Large intestine (tissue), 3 donors: ENCODE measurements at regions not wholly inside any gene's neighbourhood (a gene's known extent, or its start where the extent isn't known, plus 50 kb on each side); places are given as distances from the start of the nearest gene placed in this dataset.

ENCODE experiments used
- DNase-seq, 2 donors: peaks; one replicate each; pipeline versions ENCODE4 v3.0.0 to v3.0.0-alpha.2; 2013
- H3K27ac ChIP-seq: one replicate; pipeline ENCODE4 v1.5.1; 2013; ENCODE audit warnings: low read length
- H3K27me3 ChIP-seq: 2 replicates; pipeline ENCODE4 v1.6.1; 2013; ENCODE audit warnings: low read length; ENCODE audit not compliant: control insufficient read depth, insufficient read depth
- H3K36me3 ChIP-seq: 2 replicates; pipeline ENCODE4 v1.6.1; 2013; ENCODE audit warnings: low read length; ENCODE audit not compliant: control insufficient read depth, insufficient read depth
- H3K4me1 ChIP-seq: one replicate; pipeline ENCODE4 v1.6.1; 2013; ENCODE audit warnings: low read length; ENCODE audit not compliant: control insufficient read depth, insufficient read depth
- H3K4me3 ChIP-seq: one replicate; pipeline ENCODE4 v1.5.1; 2013; ENCODE audit warnings: low read length
- H3K9me3 ChIP-seq: one replicate; pipeline ENCODE4 v1.6.1; 2013; ENCODE audit warnings: mild to moderate bottlenecking, low read depth, low read length, moderate library complexity; ENCODE audit not compliant: control insufficient read depth
- WGBS: methylation state at CpG from one replicate; pipeline ENCODE4 v1.1.5; 2013; ENCODE audit warnings: low lambda C conversion rate; ENCODE audit not compliant: insufficient coverage; 5-methylcytosine and 5-hydroxymethylcytosine counted together

DNA sequence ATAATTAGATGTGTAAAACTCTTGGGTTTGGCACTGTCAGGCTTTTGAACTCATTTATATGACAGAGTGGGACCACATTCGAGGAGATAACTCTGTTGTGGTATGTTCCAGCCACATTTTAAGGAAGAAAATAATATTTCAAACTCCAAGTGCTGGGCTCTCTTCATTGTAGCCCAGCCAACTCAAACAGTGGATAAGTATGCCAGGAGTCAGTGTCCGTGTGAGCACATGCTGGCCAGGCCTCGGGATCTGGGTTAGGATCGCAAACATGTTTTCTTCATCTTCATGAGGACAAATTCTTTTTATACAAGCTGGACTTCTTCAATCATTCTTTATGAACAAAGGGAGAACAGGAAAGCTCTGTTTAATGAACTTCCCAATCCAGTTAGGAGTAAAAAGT lies 497.5 kb downstream of the MAFB start:
- DNase-seq, result peak in 1 of 2 donors; percentile 2
- no peaks in the 10 kb centered on the region for H3K27me3 ChIP-seq
- no peaks in the 10 kb centered on the region for H3K9me3 ChIP-seq
- no peaks in the 10 kb centered on the region for H3K4me1 ChIP-seq
- no CpG with 5 or more reads among the region's 4 CpGs for WGBS
- no peaks in the 10 kb centered on the region for H3K36me3 ChIP-seq
- no peak overlapping the region for H3K4me3 ChIP-seq
- no peak overlapping the region for H3K27ac ChIP-seq

DNA sequence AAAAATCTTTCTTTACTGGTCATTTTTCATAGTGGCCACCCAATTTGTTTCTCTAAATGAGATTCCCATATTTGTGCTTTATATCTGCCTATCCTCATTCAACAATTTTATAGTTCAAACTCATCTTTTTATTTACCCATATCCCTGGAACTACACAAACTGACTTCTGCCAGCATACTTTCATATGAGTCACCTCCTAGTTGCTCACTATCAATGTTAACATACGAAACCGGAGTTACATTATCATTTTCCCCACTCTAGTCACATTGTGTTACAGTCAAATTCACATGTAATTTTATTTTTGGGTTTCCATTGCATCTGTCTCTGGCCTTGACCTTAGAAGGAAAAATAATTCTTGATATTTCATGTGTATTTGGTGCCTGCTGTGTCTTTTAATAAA lies 499.4 kb downstream of the MAFB start:
- Histone ChIP-seq H3K4me3 (no peak overlapping the region), H3K4me1 (no peaks in the 10 kb centered on the region), H3K36me3 (no peaks in the 10 kb centered on the region), H3K27ac (no peak overlapping the region), H3K9me3 (no peaks in the 10 kb centered on the region), H3K27me3 (no peaks in the 10 kb centered on the region)
- no peak for DNase-seq
- WGBS, result no CpG with 5 or more reads among the region's 2 CpGs

DNA sequence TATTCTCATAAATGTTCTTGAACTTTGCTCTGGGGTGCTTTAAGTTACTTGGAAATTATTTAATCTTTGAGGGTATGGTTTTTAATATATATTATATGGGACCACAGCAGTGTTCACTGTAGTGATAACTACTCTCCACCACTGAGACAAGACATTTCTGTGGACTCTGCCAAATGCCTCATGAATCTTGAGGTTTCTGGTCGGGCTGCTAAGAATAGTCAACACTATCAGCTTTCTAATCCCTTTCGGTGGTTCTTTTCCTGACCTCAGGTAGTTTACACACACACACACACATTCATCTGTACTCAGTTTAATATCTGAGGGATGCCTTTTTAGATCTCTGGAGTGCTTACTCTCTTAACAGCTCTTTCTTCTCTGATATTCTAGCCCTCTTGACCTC lies 500.7 kb downstream of the MAFB start:
- no peaks in the 10 kb centered on the region for H3K27me3 ChIP-seq
- WGBS, result 56% methylated on average over 1 of the region's 2 CpGs
- DNase-seq, result no peak
- no peak overlapping the region for H3K27ac ChIP-seq
- no peaks in the 10 kb centered on the region for H3K4me1 ChIP-seq
- H3K36me3 ChIP-seq, result no peaks in the 10 kb centered on the region
- H3K4me3 ChIP-seq, result no peak overlapping the region
- H3K9me3 ChIP-seq, result no peaks in the 10 kb centered on the region

DNA sequence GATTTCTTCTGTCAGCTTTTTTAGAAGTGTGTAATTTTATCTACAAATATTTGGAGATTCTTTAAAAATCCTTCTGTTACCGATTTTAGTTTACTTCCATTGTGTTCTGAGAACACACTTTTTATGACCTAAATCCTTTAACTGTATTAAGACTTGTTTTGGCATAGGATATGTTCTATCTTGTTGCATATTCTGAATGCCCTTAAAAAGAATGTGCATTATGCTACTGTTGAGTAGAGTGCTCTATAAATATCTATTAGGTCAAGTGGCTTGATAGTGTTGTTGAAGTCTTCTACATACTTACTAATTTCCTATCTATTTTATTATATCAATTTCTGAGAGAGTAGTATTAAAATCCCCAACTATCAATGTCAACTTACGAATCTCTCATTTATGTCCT lies 502.2 kb downstream of the MAFB start:
- Histone ChIP-seq H3K27ac (no peak overlapping the region), H3K4me1 (no peaks in the 10 kb centered on the region), H3K27me3 (no peaks in the 10 kb centered on the region), H3K4me3 (no peak overlapping the region), H3K36me3 (no peaks in the 10 kb centered on the region), H3K9me3 (no peaks in the 10 kb centered on the region)
- no peak for DNase-seq
- 64% methylated on average over 1 of the region's 2 CpGs for WGBS

DNA sequence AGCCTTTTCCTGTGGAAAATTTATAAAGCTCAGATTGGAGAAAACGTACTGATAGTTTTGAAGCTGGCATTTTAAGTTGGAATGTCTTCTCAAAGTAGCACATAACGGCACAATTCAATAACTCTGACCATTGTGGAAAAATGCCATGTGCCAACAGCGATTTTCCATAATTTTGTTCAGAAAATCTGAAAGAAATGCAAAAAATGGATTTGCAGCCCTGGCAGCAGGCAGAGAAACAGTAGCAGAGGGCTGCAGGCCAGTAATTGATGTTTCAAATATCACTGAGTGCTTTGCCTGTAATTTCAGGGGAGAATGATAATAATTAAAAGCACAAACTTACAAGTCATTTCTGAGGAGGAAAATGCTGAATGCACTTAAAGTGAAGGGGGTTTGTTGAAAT lies 507.4 kb downstream of the MAFB start:
- no peak for DNase-seq
- WGBS, result 94% methylated on average over 2 of the region's 3 CpGs
- H3K27me3 ChIP-seq, result no peaks in the 10 kb centered on the region
- H3K27ac ChIP-seq, result no peak overlapping the region
- no peaks in the 10 kb centered on the region for H3K4me1 ChIP-seq
- no peak overlapping the region for H3K4me3 ChIP-seq
- H3K36me3 ChIP-seq, result no peaks in the 10 kb centered on the region
- H3K9me3 ChIP-seq, result no peaks in the 10 kb centered on the region

DNA sequence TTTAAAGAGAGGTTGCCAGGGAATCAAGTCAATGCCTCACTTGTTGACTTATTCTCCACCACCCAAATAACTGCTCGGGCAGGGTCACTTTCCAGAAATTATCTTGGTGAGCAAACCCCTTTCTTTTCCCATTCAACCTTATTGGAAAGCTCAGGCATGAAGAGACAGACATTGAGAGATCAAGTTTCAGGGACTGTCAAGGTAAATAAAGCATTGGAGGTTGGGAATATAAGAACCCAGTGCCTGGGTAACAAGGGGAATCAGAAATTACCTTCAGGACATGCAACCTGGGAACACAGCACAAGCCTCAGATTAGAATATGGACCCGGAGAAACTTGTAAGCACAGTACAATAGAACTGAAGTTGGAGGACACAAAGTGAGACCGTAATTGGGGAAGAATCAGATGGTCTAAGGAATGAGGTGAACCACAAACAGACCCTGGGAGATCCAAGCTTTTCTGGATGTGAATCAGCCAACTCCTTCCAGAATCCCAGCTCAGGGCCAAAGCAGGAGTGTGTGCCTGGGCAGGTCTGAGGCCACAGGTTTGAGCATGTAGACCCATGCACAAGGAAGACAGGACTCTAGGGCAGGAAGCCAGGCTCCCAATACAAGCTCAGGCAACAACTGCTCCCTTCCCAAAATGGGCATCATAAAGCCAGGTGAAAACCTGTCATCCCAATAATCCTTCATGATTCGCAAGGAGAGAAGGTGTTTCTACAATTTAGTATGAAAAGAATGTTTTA lies 512.8 kb downstream of the MAFB start:
- no CpG with 5 or more reads among the region's 4 CpGs for WGBS
- Histone ChIP-seq H3K4me3 (no peak overlapping the region), H3K36me3 (no peaks in the 10 kb centered on the region), H3K9me3 (no peaks in the 10 kb centered on the region), H3K27ac (no peak overlapping the region), H3K4me1 (no peaks in the 10 kb centered on the region), H3K27me3 (no peaks in the 10 kb centered on the region)
- no peak for DNase-seq

DNA sequence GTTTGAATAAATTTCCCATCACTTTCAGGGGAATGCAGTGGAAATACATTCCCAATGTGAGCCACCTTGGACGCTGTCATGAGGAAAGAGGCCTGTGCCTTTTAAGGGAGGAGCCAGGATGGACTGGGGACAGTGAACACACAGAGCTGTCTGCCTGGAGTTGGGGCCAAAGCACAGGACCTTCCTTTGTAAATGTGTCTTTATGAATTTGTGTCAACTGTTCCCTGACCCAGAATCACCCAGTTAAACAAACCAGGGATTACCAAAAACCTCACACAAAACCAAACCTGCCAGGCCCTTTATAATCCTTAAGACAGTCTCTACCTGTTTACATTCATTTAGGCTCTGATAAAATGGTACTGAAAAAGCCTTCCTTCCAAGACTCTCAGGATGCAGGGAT lies 513.7 kb downstream of the MAFB start:
- Histone ChIP-seq H3K36me3 (no peaks in the 10 kb centered on the region), H3K9me3 (no peaks in the 10 kb centered on the region), H3K4me3 (no peak overlapping the region), H3K27ac (no peak overlapping the region), H3K27me3 (no peaks in the 10 kb centered on the region), H3K4me1 (no peaks in the 10 kb centered on the region)
- no CpG with 5 or more reads among the region's 1 CpG for WGBS
- no peak for DNase-seq

DNA sequence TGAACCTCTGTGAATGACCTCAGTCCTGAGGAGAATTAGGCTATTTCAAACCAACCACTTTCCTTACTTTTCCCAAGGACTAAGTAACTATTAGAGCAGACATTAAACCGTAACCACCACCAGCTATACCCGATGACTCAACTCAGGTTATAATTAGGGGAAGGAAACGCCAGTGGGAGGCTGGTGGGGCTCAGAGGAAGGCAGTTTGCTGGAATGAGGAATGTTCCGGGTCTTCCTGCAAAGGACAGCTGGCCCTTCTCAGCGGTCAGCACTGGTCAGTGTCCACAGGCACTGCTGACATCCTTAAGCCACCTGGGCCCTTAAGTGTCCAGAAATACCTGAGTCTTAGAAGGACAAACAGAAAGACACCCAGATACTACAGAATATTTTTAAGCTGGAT lies 515.2 kb downstream of the MAFB start:
- H3K4me1 ChIP-seq, result no peaks in the 10 kb centered on the region
- no CpG with 5 or more reads among the region's 5 CpGs for WGBS
- no peak overlapping the region for H3K27ac ChIP-seq
- H3K36me3 ChIP-seq, result no peaks in the 10 kb centered on the region
- no peak overlapping the region for H3K4me3 ChIP-seq
- no peak for DNase-seq
- H3K27me3 ChIP-seq, result no peaks in the 10 kb centered on the region
- no peaks in the 10 kb centered on the region for H3K9me3 ChIP-seq

DNA sequence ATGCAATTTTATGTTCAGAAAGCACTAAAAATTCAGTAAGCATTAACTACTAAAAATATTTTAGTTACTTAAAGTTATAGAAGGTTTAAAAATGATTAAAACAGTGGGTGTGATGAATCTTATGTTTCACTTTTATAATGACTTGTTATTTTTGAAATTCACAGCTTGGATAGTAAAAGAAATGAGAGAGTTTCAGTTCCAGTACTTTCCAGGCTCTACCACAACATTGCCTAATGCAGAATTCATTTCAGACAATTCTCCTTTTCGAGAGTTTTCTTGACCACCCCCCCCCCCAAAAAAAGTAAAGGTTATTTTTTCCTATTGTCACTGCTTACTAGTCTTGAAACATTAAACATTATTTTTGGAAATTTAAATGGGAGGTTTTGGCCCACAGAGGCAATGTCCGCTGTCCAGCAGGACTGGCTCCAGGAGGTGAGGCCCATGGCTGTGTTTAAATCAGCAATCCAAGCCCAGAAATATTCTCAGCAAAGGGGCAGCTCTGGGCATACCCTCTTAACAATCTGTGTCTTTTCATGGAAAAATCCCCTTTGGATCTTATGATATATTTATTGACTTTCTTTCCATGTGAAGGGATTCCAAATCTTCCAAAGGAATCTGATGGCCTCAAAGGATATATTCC lies 519.9 kb downstream of the MAFB start:
- Histone ChIP-seq H3K4me3 (no peak overlapping the region), H3K9me3 (no peaks in the 10 kb centered on the region), H3K27ac (no peak overlapping the region), H3K4me1 (no peaks in the 10 kb centered on the region), H3K36me3 (no peaks in the 10 kb centered on the region), H3K27me3 (no peaks in the 10 kb centered on the region)
- no peak for DNase-seq
- WGBS, result 89% methylated on average over 1 of the region's 2 CpGs

DNA sequence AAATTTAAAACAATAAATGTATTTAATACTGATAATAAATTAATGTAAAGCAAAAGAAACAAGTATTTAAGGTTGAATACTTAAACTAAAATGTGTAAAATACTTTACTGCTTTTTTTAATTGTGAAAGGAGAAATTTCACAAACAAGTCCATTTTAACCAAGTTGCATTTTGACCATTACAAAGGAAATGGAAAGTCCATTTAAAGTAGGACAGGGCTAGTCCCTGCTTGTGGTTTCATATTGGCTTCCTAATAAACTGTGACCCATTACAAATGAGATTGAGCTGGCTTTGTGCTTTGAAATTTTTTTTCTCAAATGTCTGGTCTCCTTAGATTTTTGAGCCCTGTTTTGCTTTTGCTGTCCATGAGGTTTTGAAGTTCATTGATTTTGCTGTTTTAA lies 527.6 kb downstream of the MAFB start:
- Histone ChIP-seq H3K36me3 (no peaks in the 10 kb centered on the region), H3K4me1 (no peaks in the 10 kb centered on the region), H3K9me3 (no peaks in the 10 kb centered on the region), H3K4me3 (no peak overlapping the region), H3K27me3 (no peaks in the 10 kb centered on the region), H3K27ac (no peak overlapping the region)
- DNase-seq, result no peak

DNA sequence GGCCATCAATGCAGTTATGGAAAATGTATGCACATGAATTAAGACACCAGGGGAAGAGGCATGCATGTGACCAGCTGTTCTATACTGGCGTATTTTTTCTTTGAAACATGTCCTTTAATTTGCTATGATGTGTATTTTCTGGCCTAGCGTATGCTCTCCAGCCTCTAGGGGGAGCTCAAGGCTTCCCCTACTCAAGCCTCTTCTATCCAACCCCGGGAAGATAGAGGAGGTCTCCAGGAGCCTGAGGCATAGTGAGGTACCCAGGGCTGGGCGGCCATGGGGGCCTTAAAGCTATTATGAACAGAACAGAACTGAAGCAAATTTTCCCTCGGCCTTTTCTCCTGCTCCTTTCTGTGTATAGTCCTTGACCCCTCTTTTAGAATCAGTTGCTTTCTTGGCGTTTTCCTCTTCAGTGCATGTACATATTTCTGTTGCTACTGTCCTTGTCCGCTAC lies 528.9 kb downstream of the MAFB start:
- WGBS, result 82% methylated on average over 3 of the region's 7 CpGs

More for the DNA sequence above, 528.9 kb downstream of the MAFB start:
- DNase-seq, result peak; percentile 11 to 17
- Histone ChIP-seq H3K9me3 (no peaks in the 10 kb centered on the region), H3K36me3 (no peaks in the 10 kb centered on the region), H3K4me1 (no peaks in the 10 kb centered on the region), H3K27ac (no peak overlapping the region), H3K27me3 (no peaks in the 10 kb centered on the region), H3K4me3 (no peak overlapping the region)
